ENCODE measurements at regions not wholly inside any gene's neighbourhood (a gene's known extent, or its start where the extent isn't known, plus 50 kb on each side); places are given as distances from the start of the nearest gene placed in this dataset.
"Not testable (repeated sequence)": the region's sequence is repeated elsewhere in the genome, so short reads cannot be mapped to it uniquely, and the experiment has no call there.

DNA sequence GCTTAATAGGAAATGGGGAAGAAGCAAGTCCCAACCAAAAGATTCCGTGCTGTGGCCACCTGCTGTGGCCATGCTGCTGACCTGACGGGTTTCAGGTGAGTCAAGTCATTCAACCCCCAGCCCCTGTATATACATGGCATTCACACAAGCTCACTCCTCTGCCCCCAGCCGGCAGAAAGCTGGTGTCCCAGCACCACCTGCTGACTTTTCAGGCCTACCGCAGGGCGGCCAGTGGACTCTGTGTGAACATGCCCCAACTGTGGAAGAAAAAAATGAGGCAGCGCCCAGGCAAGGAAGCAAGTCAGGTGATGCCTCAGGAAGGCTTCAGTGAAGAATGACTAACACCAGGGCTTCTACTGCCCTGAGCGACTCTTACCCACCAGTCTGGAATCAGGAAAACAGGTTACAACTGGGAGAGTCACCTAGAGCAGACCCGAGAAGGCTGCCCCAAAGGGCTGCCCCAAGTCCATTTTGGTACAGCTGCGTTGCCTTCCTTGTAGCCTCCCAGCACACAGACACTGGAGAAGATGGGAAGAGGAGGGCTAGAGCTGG is 536.5 kb downstream of the TP53TG3F start:
- not testable (repeated sequence) for DNase-seq; H3K18ac ChIP-seq (ENCODE audit: low read length); H3K36me3 ChIP-seq (ENCODE audit: control insufficient read depth, insufficient read depth, low read length); H2BK5ac ChIP-seq (ENCODE audit: low read length); H3K27me3 ChIP-seq (ENCODE audit: insufficient read depth, low read length, poor library complexity); H2AK5ac ChIP-seq (ENCODE audit: low read length); H2BK15ac ChIP-seq (replicated peaks; ENCODE audit: low read depth); H4K5ac ChIP-seq (ENCODE audit: low read length); H3K27ac ChIP-seq (ENCODE audit: low read depth, low read length); H3K9ac ChIP-seq (ENCODE audit: low read length); H3K4me2 ChIP-seq (ENCODE audit: low read length); H4K8ac ChIP-seq (ENCODE audit: low read depth, low read length); H3K56ac ChIP-seq (ENCODE audit: low read length); H3K79me1 ChIP-seq (ENCODE audit: low read length); H2BK120ac ChIP-seq (ENCODE audit: low read depth, low read length); H3K4me3 ChIP-seq (ENCODE audit: low read length); H3K23ac ChIP-seq (ENCODE audit: low read length); H3K4ac ChIP-seq (ENCODE audit: low read depth, low read length); H3K79me2 ChIP-seq (ENCODE audit: control insufficient read depth, insufficient read depth, low read length); H3K4me1 ChIP-seq (ENCODE audit: control insufficient read depth, low read depth, low read length)
- no CpG with 5 or more reads among the region's 9 CpGs for WGBS (ENCODE audit: extremely low coverage, insufficient coverage, low lambda C conversion rate)

DNA sequence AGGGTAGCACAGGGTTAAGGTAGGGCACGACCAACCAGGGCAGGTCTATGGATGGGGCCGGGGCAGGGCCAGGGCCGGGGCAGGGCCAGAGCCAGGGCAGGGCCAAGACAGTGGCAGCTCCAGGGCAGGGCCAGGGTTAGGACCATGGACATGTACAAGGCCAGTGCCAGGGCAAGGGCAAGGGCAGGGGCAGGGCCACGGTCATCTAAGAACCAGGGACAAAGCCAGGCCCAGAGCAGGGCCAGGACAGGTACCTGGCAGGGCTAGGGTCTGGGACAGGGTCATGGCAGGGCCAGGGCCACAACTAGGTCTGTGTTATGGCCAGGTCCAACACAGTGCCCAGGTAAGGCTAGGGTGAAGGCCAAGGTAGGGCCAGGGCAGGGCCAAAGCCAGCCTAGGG is 541.8 kb downstream of the TP53TG3F start:
- not testable (repeated sequence) for H3K79me2 ChIP-seq (ENCODE audit: control insufficient read depth, insufficient read depth, low read length); H3K9ac ChIP-seq (ENCODE audit: low read length); H2BK120ac ChIP-seq (ENCODE audit: low read depth, low read length); DNase-seq; H2BK5ac ChIP-seq (ENCODE audit: low read length); H3K36me3 ChIP-seq (ENCODE audit: control insufficient read depth, insufficient read depth, low read length); H3K18ac ChIP-seq (ENCODE audit: low read length); H2AK5ac ChIP-seq (ENCODE audit: low read length); H3K4me2 ChIP-seq (ENCODE audit: low read length); H3K56ac ChIP-seq (ENCODE audit: low read length); H3K4ac ChIP-seq (ENCODE audit: low read depth, low read length); H3K27ac ChIP-seq (ENCODE audit: low read depth, low read length); H2BK15ac ChIP-seq (replicated peaks; ENCODE audit: low read depth); H3K23ac ChIP-seq (ENCODE audit: low read length); H3K27me3 ChIP-seq (ENCODE audit: insufficient read depth, low read length, poor library complexity); H3K4me1 ChIP-seq (ENCODE audit: control insufficient read depth, low read depth, low read length); H3K79me1 ChIP-seq (ENCODE audit: low read length); H4K8ac ChIP-seq (ENCODE audit: low read depth, low read length); H4K5ac ChIP-seq (ENCODE audit: low read length); H3K4me3 ChIP-seq (ENCODE audit: low read length)
- no CpG with 5 or more reads among the region's 4 CpGs for WGBS (ENCODE audit: extremely low coverage, insufficient coverage, low lambda C conversion rate)

GRCh38 chr16:34001961-34002360 is 542.5 kb downstream of the TP53TG3F start:
- H2BK15ac ChIP-seq (replicated peaks; ENCODE audit: low read depth); H3K9ac ChIP-seq (ENCODE audit: low read length); H3K4me3 ChIP-seq (ENCODE audit: low read length); H3K36me3 ChIP-seq (ENCODE audit: control insufficient read depth, insufficient read depth, low read length); H3K4me1 ChIP-seq (ENCODE audit: control insufficient read depth, low read depth, low read length); H3K18ac ChIP-seq (ENCODE audit: low read length); H3K23ac ChIP-seq (ENCODE audit: low read length); H2AK5ac ChIP-seq (ENCODE audit: low read length); H3K4ac ChIP-seq (ENCODE audit: low read depth, low read length); H3K4me2 ChIP-seq (ENCODE audit: low read length); H2BK5ac ChIP-seq (ENCODE audit: low read length); DNase-seq; H3K79me2 ChIP-seq (ENCODE audit: control insufficient read depth, insufficient read depth, low read length); H3K56ac ChIP-seq (ENCODE audit: low read length); H2BK120ac ChIP-seq (ENCODE audit: low read depth, low read length); H4K5ac ChIP-seq (ENCODE audit: low read length); H3K27ac ChIP-seq (ENCODE audit: low read depth, low read length); H3K79me1 ChIP-seq (ENCODE audit: low read length); H3K27me3 ChIP-seq (ENCODE audit: insufficient read depth, low read length, poor library complexity); H4K8ac ChIP-seq (ENCODE audit: low read depth, low read length): not testable (repeated sequence)
- WGBS (ENCODE audit: extremely low coverage, insufficient coverage, low lambda C conversion rate) = no CpG with 5 or more reads among the region's 4 CpGs

DNA sequence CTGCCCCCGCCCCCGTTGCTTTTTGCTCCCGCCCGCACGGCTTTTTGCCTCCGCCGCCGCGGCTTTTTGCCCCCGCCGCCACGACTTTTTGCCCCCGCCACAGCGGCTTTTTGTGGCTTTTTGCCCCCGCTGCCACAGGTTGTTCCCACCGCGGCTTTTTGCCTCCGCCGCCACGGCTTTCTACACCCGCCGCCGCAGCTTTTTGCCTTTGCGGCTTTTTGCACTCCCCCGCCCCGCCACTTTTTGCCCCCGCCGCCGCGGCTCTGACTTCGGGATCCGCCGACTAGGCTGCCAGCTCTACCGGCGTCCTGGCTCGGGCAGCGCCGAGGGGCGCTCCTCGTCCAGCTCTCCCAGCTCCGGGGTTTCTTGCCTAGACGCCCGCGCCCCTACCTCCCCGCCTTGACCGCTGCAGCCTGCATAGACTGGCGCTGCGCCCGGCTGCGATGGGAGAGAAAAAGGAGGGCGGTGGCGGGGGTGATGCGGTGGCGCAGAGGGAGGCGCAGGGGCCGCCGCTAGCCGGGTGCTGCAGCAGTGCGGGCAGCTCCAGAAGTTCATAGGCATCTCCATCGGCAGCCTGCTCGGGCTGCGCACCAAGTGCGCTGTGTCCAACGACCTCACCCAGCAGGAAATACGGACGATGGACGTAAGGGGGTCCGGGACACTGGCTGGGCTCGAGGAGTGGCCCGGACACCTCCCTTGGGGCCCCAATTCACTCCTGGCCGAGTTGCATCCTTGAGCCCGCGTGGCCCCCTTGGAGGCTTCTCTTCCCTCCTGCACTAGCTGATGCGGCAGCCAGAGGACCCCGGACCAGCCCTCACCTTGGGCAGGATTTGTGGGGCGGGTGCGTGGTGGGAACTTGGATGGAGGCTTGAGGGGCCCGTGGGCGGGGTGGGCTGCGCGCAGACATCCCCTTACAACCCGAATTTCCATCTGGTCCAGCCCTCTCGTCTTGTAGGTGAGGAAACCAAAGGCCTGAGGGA is 555.7 kb downstream of the TP53TG3F start:
- H3K36me3 ChIP-seq (ENCODE audit: control insufficient read depth, insufficient read depth, low read length); H3K56ac ChIP-seq (ENCODE audit: low read length): not testable (repeated sequence)

DNA sequence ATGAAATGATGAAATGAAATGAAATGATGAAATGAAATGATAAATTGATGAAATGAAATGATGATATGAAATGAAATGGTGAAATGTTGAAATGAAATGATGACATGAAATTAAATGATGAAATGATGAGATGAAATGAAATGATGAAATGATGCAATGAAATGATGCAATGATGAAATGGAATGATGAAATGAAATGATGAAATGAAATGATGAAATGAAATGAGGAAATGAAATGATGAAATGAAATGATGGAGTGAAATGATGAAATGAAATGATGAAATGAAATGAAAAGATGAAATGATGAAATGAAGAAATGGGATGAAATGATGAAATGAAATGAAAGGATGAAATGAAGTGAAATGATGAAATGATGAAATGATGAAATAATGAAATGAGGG is 558.9 kb downstream of the TP53TG3F start:
- not testable (repeated sequence) for H2BK120ac ChIP-seq (ENCODE audit: low read depth, low read length); H3K4me1 ChIP-seq (ENCODE audit: control insufficient read depth, low read depth, low read length); H3K4me3 ChIP-seq (ENCODE audit: low read length); H3K27ac ChIP-seq (ENCODE audit: low read depth, low read length); H3K18ac ChIP-seq (ENCODE audit: low read length); H3K4ac ChIP-seq (ENCODE audit: low read depth, low read length); H4K5ac ChIP-seq (ENCODE audit: low read length); H2BK5ac ChIP-seq (ENCODE audit: low read length); H3K79me1 ChIP-seq (ENCODE audit: low read length); H2BK15ac ChIP-seq (replicated peaks; ENCODE audit: low read depth); H3K4me2 ChIP-seq (ENCODE audit: low read length); DNase-seq; H3K79me2 ChIP-seq (ENCODE audit: control insufficient read depth, insufficient read depth, low read length); H3K23ac ChIP-seq (ENCODE audit: low read length); H3K9ac ChIP-seq (ENCODE audit: low read length); H3K56ac ChIP-seq (ENCODE audit: low read length); H2AK5ac ChIP-seq (ENCODE audit: low read length); H3K36me3 ChIP-seq (ENCODE audit: control insufficient read depth, insufficient read depth, low read length); H4K8ac ChIP-seq (ENCODE audit: low read depth, low read length); H3K27me3 ChIP-seq (ENCODE audit: insufficient read depth, low read length, poor library complexity)

More for the DNA sequence above, 555.7 kb downstream of the TP53TG3F start:
- H3K4me1 ChIP-seq (ENCODE audit: control insufficient read depth, low read depth, low read length); H3K23ac ChIP-seq (ENCODE audit: low read length); H2AK5ac ChIP-seq (ENCODE audit: low read length); H3K27me3 ChIP-seq (ENCODE audit: insufficient read depth, low read length, poor library complexity); DNase-seq; H2BK15ac ChIP-seq (replicated peaks; ENCODE audit: low read depth); H3K79me1 ChIP-seq (ENCODE audit: low read length); H3K18ac ChIP-seq (ENCODE audit: low read length); H3K4me2 ChIP-seq (ENCODE audit: low read length); H2BK5ac ChIP-seq (ENCODE audit: low read length); H3K4ac ChIP-seq (ENCODE audit: low read depth, low read length); H3K4me3 ChIP-seq (ENCODE audit: low read length); H3K79me2 ChIP-seq (ENCODE audit: control insufficient read depth, insufficient read depth, low read length); H4K8ac ChIP-seq (ENCODE audit: low read depth, low read length); H3K9ac ChIP-seq (ENCODE audit: low read length); H4K5ac ChIP-seq (ENCODE audit: low read length); H3K27ac ChIP-seq (ENCODE audit: low read depth, low read length); H2BK120ac ChIP-seq (ENCODE audit: low read depth, low read length): not testable (repeated sequence)
- no CpG with 5 or more reads among the region's 83 CpGs for WGBS (ENCODE audit: extremely low coverage, insufficient coverage, low lambda C conversion rate)

Data from mesendoderm (in vitro differentiated cells).